GM12865 (cell line): ENCODE measurements at regions not wholly inside any gene's neighbourhood (a gene's known extent, or its start where the extent isn't known, plus 50 kb on each side); places are given as distances from the start of the nearest gene placed in this dataset.

Experiments
- DNase-seq: peaks from one replicate; pipeline ENCODE4 v3.0.0; 2010; ENCODE audit warnings: low read depth
- H3K4me3 ChIP-seq: 2 replicates; pipeline ENCODE4 v1.5.1; 2011; ENCODE audit warnings: mild to moderate bottlenecking, low read depth, low read length, control low read depth
- CTCF ChIP-seq: IDR thresholded peaks from 2 replicates; pipeline ENCODE4 v1.5.1; 2011; ENCODE audit warnings: low read length, control low read depth, low read depth, inconsistent platforms; ENCODE audit not compliant: insufficient read depth; ENCODE audit errors: missing control alignments

- H3K4me3 ChIP-seq = no peak overlapping the region
- DNase-seq = peak; percentile 10
- TF ChIP-seq CTCF = no peak
These were observed 564.4 kb upstream of the LINC00305 start for GRCh38 chr18:64713284-64713683.

- no peak for TF ChIP-seq CTCF
- no peak for DNase-seq
- H3K4me3 ChIP-seq = no peak overlapping the region
These were observed 563.1 kb upstream of the LINC00305 start for GRCh38 chr18:64712035-64712434.

- no peak for TF ChIP-seq CTCF
- no peak for DNase-seq
- no peak overlapping the region for H3K4me3 ChIP-seq
These were observed 561.4 kb upstream of the LINC00305 start for GRCh38 chr18:64710105-64710861.

- H3K4me3 ChIP-seq = no peak overlapping the region
- no peak for TF ChIP-seq CTCF
- DNase-seq = no peak
These were observed 558.2 kb upstream of the LINC00305 start for GRCh38 chr18:64707052-64707451.

DNA sequence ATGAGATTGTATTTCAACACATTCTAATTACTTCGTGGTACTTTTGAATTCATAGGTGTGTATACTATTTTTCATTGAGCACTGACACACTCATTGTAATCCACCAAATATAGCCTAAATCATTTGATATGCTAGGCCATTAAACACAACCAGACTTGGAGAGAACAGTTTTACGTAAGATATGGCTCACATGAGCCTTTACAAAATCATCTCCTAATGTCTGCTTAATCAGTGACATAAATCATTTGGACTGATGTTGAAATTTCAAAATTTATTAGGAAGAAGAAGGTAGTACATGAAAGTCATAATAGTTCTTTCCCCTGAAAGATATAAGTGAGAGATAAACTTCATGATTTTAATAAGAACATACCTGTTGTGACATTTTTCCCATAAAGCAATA lies 550.2 kb upstream of the LINC00305 start:
- no peak overlapping the region for H3K4me3 ChIP-seq
- no peak for DNase-seq
- TF ChIP-seq CTCF = no peak

- H3K4me3 ChIP-seq = no peak overlapping the region
- no peak for TF ChIP-seq CTCF
- no peak for DNase-seq
These were observed 547.1 kb upstream of the LINC00305 start for GRCh38 chr18:64695851-64696553.

GRCh38 chr18:64693766-64694165 lies 544.9 kb upstream of the LINC00305 start:
- H3K4me3 ChIP-seq = no peak overlapping the region
- no peak for DNase-seq
- no peak for TF ChIP-seq CTCF
